ENCODE measurements at regions not wholly inside any gene's neighbourhood (a gene's known extent, or its start where the extent isn't known, plus 50 kb on each side); places are given as distances from the start of the nearest gene placed in this dataset.

DNA sequence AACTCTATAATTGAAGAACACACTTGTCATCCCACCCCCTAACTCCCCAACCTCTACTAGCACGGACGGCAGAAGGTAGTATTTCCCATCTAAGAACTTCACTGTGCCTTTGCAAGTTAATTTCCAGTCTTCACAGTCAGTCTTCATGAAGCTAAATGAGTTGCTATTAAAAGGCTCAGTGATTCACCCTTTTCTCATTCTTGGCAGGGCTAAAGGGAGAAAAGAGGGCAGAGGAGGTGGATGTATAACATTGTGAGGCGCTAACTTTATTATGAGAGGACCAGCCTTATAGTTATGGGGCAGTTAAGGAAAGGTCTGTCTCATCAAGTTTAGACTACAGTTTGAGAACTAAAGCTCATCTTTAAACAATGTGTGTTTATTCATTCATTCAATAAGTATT lies 161.0 kb upstream of the S100G start:
- ChIA-PET CTCF (no interaction called here), POLR2A (no interaction called here)
- intact Hi-C loops (cut with micrococcal nuclease; ENCODE audit: unreplicated experiment): no loop called here

DNA sequence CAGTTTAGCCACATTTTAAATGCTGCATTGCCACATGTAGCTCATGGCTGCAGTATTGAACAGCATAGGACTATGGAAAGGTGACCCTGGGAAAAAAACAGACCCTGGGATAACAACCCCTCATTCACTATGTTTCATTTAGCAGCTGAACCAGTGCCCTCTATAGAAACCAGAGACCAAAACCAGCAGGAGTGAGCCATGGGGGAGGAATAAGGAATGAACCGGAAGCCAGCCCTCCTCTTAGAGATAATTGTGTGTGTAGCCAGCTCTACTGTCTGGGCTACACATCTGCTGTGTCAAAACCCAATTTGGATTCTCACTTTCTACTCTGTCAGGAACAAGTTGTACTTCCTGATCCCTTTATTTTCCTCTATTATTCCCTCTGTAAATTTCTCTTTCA lies 158.5 kb upstream of the S100G start:
- no peak for DNase-seq (ENCODE audit: low read depth, low spot score)

More for the DNA sequence above, 161.0 kb upstream of the S100G start:
- ATAC-seq: no peak
- Histone ChIP-seq H3K36me3 (ENCODE audit: control insufficient read depth, insufficient read depth, low read length) (no peaks in the 10 kb centered on the region), H3K27me3 (ENCODE audit: control insufficient read depth, insufficient read depth, low read length) (no peaks in the 10 kb centered on the region), H3K27ac (ENCODE audit: low read length) (no peak overlapping the region), H3K4me3 (ENCODE audit: low read depth in 2 of 2, low read length in 2 of 2) (no peak overlapping the region), H3K4me1 (ENCODE audit: control insufficient read depth, insufficient read depth, low read length) (no peaks in the 10 kb centered on the region), H3K9me3 (ENCODE audit: control insufficient read depth, insufficient read depth, low read depth, low read length) (no peaks in the 10 kb centered on the region)
- BruUV-seq (replicated peaks): no TSS peak
- in situ Hi-C loops (cut with HindIII; ENCODE audit: low pct_unique_long_range_greater_than_20kb, low sequenced_read_pairs): no loop called here
- no peak for DNase-seq (ENCODE audit: low read depth, low spot score)
- TF ChIP-seq POLR2AphosphoS5 (IDR thresholded peaks at IDR 0.05; ENCODE audit: low read depth, low read length) (no peak), TCF7L2 (IDR thresholded peaks at IDR 0.05; ENCODE audit: low read depth, low read length) (no peak), SIN3A (IDR thresholded peaks at IDR 0.05; ENCODE audit: borderline replicate concordance, insufficient read depth, low read depth, low read length) (no peak), CTCF (IDR thresholded peaks at IDR 0.05) (no peak)
- TF ChIP-seq, protein P1, sequence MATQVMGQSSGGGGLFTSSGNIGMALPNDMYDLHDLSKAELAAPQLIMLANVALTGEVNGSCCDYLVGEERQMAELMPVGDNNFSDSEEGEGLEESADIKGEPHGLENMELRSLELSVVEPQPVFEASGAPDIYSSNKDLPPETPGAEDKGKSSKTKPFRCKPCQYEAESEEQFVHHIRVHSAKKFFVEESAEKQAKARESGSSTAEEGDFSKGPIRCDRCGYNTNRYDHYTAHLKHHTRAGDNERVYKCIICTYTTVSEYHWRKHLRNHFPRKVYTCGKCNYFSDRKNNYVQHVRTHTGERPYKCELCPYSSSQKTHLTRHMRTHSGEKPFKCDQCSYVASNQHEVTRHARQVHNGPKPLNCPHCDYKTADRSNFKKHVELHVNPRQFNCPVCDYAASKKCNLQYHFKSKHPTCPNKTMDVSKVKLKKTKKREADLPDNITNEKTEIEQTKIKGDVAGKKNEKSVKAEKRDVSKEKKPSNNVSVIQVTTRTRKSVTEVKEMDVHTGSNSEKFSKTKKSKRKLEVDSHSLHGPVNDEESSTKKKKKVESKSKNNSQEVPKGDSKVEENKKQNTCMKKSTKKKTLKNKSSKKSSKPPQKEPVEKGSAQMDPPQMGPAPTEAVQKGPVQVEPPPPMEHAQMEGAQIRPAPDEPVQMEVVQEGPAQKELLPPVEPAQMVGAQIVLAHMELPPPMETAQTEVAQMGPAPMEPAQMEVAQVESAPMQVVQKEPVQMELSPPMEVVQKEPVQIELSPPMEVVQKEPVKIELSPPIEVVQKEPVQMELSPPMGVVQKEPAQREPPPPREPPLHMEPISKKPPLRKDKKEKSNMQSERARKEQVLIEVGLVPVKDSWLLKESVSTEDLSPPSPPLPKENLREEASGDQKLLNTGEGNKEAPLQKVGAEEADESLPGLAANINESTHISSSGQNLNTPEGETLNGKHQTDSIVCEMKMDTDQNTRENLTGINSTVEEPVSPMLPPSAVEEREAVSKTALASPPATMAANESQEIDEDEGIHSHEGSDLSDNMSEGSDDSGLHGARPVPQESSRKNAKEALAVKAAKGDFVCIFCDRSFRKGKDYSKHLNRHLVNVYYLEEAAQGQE (IDR thresholded peaks at IDR 0.05; ENCODE audit: insufficient read depth in 1 of 2, low read depth in 2 of 2, low read length in 1 of 2): no peak

More for the DNA sequence above, 158.5 kb upstream of the S100G start:
- intact Hi-C loops (cut with micrococcal nuclease; ENCODE audit: unreplicated experiment) (no loop called here), in situ Hi-C loops (cut with HindIII; ENCODE audit: low pct_unique_long_range_greater_than_20kb, low sequenced_read_pairs) (no loop called here)
- Histone ChIP-seq H3K36me3 (ENCODE audit: control insufficient read depth, insufficient read depth, low read length) (no peaks in the 10 kb centered on the region), H3K27me3 (ENCODE audit: control insufficient read depth, insufficient read depth, low read length) (no peaks in the 10 kb centered on the region), H3K27ac (ENCODE audit: low read length) (no peak overlapping the region), H3K9me3 (ENCODE audit: control insufficient read depth, insufficient read depth, low read depth, low read length) (no peaks in the 10 kb centered on the region), H3K4me3 (ENCODE audit: low read depth in 2 of 2, low read length in 2 of 2) (no peak overlapping the region), H3K4me1 (ENCODE audit: control insufficient read depth, insufficient read depth, low read length) (no peaks in the 10 kb centered on the region)
- no TSS peak for BruUV-seq (replicated peaks)
- TF ChIP-seq SIN3A (IDR thresholded peaks at IDR 0.05; ENCODE audit: borderline replicate concordance, insufficient read depth, low read depth, low read length) (no peak), TCF7L2 (IDR thresholded peaks at IDR 0.05; ENCODE audit: low read depth, low read length) (no peak), CTCF (IDR thresholded peaks at IDR 0.05) (no peak)
- TF ChIP-seq, protein P1 (IDR thresholded peaks at IDR 0.05; ENCODE audit: insufficient read depth in 1 of 2, low read depth in 2 of 2, low read length in 1 of 2): no peak
- POLR2A ChIA-PET: no interaction called here
- CTCF ChIA-PET: no interaction called here
- ATAC-seq: no peak
